Astrocyte (in vitro differentiated cells and primary cell): ENCODE measurements at regions not wholly inside any gene's neighbourhood (a gene's known extent, or its start where the extent isn't known, plus 50 kb on each side); places are given as distances from the start of the nearest gene placed in this dataset.

Experiments
- EZH2 ChIP-seq: IDR thresholded peaks from 2 replicates; pipeline ENCODE4 v1.6.1; 2012; ENCODE audit warnings: mild to moderate bottlenecking, low read length, inconsistent platforms; ENCODE audit not compliant: insufficient read depth
- TF ChIP-seq, protein P1 (sequence below): IDR thresholded peaks from 2 replicates; pipeline ENCODE4 v1.5.1; 2011; ENCODE audit warnings: low read depth, mild to moderate bottlenecking, inconsistent platforms, low read length, moderate library complexity; ENCODE audit not compliant: insufficient read depth

DNA sequence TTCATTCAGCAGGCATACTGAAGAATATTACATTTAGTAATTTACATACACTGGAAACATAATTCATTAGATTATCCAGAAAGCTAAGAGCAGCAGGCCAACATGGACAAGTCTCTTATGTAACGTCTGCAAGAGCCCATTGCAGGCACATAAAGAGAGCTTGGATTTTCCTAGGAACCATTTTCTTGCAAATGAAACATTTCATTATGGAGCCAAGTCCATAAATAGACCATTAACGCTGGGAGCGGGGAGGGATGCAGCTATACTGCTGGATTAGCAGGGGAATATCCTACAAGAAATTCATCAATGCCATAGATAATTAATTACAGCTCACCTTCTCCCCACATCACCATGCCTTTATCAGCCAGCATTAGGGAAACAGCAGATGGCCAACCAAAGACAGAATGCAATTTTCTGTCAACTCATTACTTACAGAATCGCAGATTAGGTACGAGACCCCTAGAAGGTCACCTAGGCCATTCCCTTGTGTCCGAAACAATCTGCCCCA, 170.4 kb downstream of the C1D start:
- no peak for TF ChIP-seq EZH2
- TF ChIP-seq, protein P1, sequence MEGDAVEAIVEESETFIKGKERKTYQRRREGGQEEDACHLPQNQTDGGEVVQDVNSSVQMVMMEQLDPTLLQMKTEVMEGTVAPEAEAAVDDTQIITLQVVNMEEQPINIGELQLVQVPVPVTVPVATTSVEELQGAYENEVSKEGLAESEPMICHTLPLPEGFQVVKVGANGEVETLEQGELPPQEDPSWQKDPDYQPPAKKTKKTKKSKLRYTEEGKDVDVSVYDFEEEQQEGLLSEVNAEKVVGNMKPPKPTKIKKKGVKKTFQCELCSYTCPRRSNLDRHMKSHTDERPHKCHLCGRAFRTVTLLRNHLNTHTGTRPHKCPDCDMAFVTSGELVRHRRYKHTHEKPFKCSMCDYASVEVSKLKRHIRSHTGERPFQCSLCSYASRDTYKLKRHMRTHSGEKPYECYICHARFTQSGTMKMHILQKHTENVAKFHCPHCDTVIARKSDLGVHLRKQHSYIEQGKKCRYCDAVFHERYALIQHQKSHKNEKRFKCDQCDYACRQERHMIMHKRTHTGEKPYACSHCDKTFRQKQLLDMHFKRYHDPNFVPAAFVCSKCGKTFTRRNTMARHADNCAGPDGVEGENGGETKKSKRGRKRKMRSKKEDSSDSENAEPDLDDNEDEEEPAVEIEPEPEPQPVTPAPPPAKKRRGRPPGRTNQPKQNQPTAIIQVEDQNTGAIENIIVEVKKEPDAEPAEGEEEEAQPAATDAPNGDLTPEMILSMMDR = no peak
